ENCODE measurements at regions not wholly inside any gene's neighbourhood (a gene's known extent, or its start where the extent isn't known, plus 50 kb on each side); places are given as distances from the start of the nearest gene placed in this dataset.

DNA sequence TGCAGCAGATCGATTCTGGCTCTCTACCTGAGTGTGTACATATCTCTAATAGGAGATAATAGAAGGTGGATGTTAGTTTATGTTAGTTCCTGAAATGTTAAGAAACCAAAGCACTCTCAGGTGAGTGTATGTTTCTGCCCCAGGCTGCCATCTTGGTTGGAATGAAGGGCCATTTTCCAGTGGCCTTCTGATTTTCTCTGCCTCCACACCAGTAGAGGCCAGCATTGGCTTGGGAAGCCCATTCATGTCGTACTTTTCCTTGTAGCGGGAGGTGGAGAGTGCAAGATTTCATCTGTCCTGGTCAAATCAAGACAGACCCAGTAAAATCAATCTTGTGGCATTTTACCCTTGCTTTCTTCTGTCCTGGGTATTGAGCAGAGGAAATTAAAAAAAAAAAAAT is 91.0 kb downstream of the GAS1 start:
- TF ChIP-seq EZH2 (IDR thresholded peaks at IDR 0.05; ENCODE audit: low read length, missing control alignments), result no peak
- TF ChIP-seq, protein P1, sequence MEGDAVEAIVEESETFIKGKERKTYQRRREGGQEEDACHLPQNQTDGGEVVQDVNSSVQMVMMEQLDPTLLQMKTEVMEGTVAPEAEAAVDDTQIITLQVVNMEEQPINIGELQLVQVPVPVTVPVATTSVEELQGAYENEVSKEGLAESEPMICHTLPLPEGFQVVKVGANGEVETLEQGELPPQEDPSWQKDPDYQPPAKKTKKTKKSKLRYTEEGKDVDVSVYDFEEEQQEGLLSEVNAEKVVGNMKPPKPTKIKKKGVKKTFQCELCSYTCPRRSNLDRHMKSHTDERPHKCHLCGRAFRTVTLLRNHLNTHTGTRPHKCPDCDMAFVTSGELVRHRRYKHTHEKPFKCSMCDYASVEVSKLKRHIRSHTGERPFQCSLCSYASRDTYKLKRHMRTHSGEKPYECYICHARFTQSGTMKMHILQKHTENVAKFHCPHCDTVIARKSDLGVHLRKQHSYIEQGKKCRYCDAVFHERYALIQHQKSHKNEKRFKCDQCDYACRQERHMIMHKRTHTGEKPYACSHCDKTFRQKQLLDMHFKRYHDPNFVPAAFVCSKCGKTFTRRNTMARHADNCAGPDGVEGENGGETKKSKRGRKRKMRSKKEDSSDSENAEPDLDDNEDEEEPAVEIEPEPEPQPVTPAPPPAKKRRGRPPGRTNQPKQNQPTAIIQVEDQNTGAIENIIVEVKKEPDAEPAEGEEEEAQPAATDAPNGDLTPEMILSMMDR (conservative IDR thresholded peaks at IDR 0.05 in 1 of 2, IDR thresholded peaks at IDR 0.05 in 1 of 2; ENCODE audit: low read depth in 1 of 2, low read length in 2 of 2), result no peak
- H2AFZ ChIP-seq (ENCODE audit: low read length), result no peak overlapping the region
- H3K27ac ChIP-seq (ENCODE audit: insufficient read depth, low read length), result no peak overlapping the region
- no peak overlapping the region for H3K4me3 ChIP-seq (replicated peaks in 1 of 4; ENCODE audit: control extremely low read depth in 1 of 4, insufficient read depth in 1 of 4, low read depth in 3 of 4, low read length in 4 of 4)
- no peaks in the 10 kb centered on the region for H3K9me3 ChIP-seq (ENCODE audit: control insufficient read depth, insufficient read depth, low read depth, low read length)
- no peaks in the 10 kb centered on the region for H3K36me3 ChIP-seq (ENCODE audit: control insufficient read depth, insufficient read depth, low read length)
- no peaks in the 10 kb centered on the region for H3K27me3 ChIP-seq (ENCODE audit: control insufficient read depth, insufficient read depth, low read length)
- no peak overlapping the region for H3K9ac ChIP-seq (ENCODE audit: insufficient read depth, low read length)
- DNase-seq (ENCODE audit: low read depth in 2 of 2), result peak in 1 of 2 donors; percentile 10
- no peaks in the 10 kb centered on the region for H3K79me2 ChIP-seq (ENCODE audit: control insufficient read depth, insufficient read depth, low read length)
- H3K4me2 ChIP-seq (ENCODE audit: extremely low read depth, insufficient read depth, low read length), result no peak overlapping the region
- H3K4me1 ChIP-seq (ENCODE audit: control insufficient read depth, extremely low read depth, insufficient read depth, low read length), result no peaks in the 10 kb centered on the region
- H4K20me1 ChIP-seq (ENCODE audit: control insufficient read depth, extremely low read depth, insufficient read depth, low read length), result no peaks in the 10 kb centered on the region

DNA sequence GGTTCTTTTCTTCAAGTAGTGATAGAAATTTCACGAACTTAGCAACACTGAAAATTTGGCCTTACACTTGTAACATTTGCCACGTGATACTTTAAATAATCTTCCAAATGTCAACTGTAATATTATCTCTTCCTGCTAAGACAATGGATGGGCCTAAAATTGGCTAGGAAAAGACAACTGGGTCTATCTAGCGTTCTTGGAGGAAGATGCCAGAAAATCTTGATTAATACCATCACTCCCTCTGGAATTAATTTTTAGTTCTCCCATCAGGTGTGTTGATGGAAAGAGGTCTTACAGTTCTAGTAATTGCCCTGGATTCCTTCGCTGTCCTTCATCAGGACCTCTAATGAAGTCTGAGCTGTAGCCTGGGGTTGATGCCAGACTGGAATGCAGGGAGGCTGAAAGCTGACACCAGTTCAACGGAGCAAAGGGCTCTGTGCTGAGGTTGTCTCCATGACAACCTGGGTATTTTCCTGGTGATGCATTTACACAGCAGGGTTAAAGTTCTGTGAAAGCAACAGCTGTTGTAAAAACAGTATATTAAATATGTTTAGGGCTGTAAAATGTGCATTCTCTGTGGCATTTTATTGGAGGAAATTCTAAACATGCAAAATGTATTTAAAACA is 92.3 kb downstream of the GAS1 start:
- H3K79me2 ChIP-seq (ENCODE audit: control insufficient read depth, insufficient read depth, low read length), result no peaks in the 10 kb centered on the region
- DNase-seq (ENCODE audit: low read depth in 2 of 2), result peak; percentile 73 to 98
- H3K27me3 ChIP-seq (ENCODE audit: control insufficient read depth, insufficient read depth, low read length), result no peaks in the 10 kb centered on the region
- H3K4me3 ChIP-seq (replicated peaks in 1 of 4; ENCODE audit: control extremely low read depth in 1 of 4, insufficient read depth in 1 of 4, low read depth in 3 of 4, low read length in 4 of 4), result no peak overlapping the region
- no peak for TF ChIP-seq EZH2 (IDR thresholded peaks at IDR 0.05; ENCODE audit: low read length, missing control alignments)
- TF ChIP-seq, protein P1 (conservative IDR thresholded peaks at IDR 0.05 in 1 of 2, IDR thresholded peaks at IDR 0.05 in 1 of 2; ENCODE audit: low read depth in 1 of 2, low read length in 2 of 2), result no peak
- H3K27ac ChIP-seq (ENCODE audit: insufficient read depth, low read length), result no peak overlapping the region
- no peak overlapping the region for H3K9ac ChIP-seq (ENCODE audit: insufficient read depth, low read length)
- H2AFZ ChIP-seq (ENCODE audit: low read length), result no peak overlapping the region
- H4K20me1 ChIP-seq (ENCODE audit: control insufficient read depth, extremely low read depth, insufficient read depth, low read length), result no peaks in the 10 kb centered on the region
- no peaks in the 10 kb centered on the region for H3K36me3 ChIP-seq (ENCODE audit: control insufficient read depth, insufficient read depth, low read length)
- H3K4me2 ChIP-seq (ENCODE audit: extremely low read depth, insufficient read depth, low read length), result no peak overlapping the region
- H3K4me1 ChIP-seq (ENCODE audit: control insufficient read depth, extremely low read depth, insufficient read depth, low read length), result no peaks in the 10 kb centered on the region
- no peaks in the 10 kb centered on the region for H3K9me3 ChIP-seq (ENCODE audit: control insufficient read depth, insufficient read depth, low read depth, low read length)

DNA sequence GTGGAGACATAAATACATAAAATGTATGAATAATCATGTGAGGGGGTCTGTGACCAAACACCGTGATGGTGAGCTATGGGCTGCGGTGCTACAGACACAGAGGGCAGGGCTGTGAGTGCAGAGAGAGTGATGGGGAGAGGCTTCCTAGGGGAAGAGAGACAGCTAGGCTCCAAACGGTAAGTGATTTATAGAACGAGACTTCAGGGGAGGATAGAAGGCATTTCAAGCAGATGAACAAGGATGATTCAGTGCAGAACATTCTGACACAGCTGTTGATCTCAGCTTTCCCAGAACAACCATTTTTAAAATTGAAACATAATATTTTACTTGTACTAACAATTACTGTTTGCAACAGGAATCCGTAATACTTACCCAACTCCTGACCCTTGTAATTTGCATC is 100.7 kb downstream of the GAS1 start:
- peak in 1 of 2 donors; percentile 21 for DNase-seq (ENCODE audit: low read depth in 2 of 2)
- H3K36me3 ChIP-seq (ENCODE audit: control insufficient read depth, insufficient read depth, low read length), result no peaks in the 10 kb centered on the region
- no peaks in the 10 kb centered on the region for H4K20me1 ChIP-seq (ENCODE audit: control insufficient read depth, extremely low read depth, insufficient read depth, low read length)
- H3K27me3 ChIP-seq (ENCODE audit: control insufficient read depth, insufficient read depth, low read length), result no peaks in the 10 kb centered on the region
- H3K9me3 ChIP-seq (ENCODE audit: control insufficient read depth, insufficient read depth, low read depth, low read length), result no peaks in the 10 kb centered on the region
- H3K27ac ChIP-seq (ENCODE audit: insufficient read depth, low read length), result no peak overlapping the region
- no peaks in the 10 kb centered on the region for H3K79me2 ChIP-seq (ENCODE audit: control insufficient read depth, insufficient read depth, low read length)
- H3K4me2 ChIP-seq (ENCODE audit: extremely low read depth, insufficient read depth, low read length), result no peak overlapping the region
- no peak overlapping the region for H3K4me3 ChIP-seq (replicated peaks in 1 of 4; ENCODE audit: control extremely low read depth in 1 of 4, insufficient read depth in 1 of 4, low read depth in 3 of 4, low read length in 4 of 4)
- TF ChIP-seq, protein P1 (conservative IDR thresholded peaks at IDR 0.05 in 1 of 2, IDR thresholded peaks at IDR 0.05 in 1 of 2; ENCODE audit: low read depth in 1 of 2, low read length in 2 of 2), result no peak
- TF ChIP-seq EZH2 (IDR thresholded peaks at IDR 0.05; ENCODE audit: low read length, missing control alignments), result no peak
- no peak overlapping the region for H2AFZ ChIP-seq (ENCODE audit: low read length)
- H3K9ac ChIP-seq (ENCODE audit: insufficient read depth, low read length), result no peak overlapping the region
- no peaks in the 10 kb centered on the region for H3K4me1 ChIP-seq (ENCODE audit: control insufficient read depth, extremely low read depth, insufficient read depth, low read length)

All from fibroblast of lung (primary cell).